AG04450 (cell line): ENCODE measurements at regions not wholly inside any gene's neighbourhood (a gene's known extent, or its start where the extent isn't known, plus 50 kb on each side); places are given as distances from the start of the nearest gene placed in this dataset.

Source experiments
- CTCF ChIA-PET: fragments of 300-600, 350-600 bp; formaldehyde crosslinking; extraction: SDS; loops from one replicate; lab custom pipeline; 2022; ENCODE audit warnings: antibody characterized with exemption, inconsistent platforms; lab: Charles Lee
- POLR2A ChIA-PET: fragments of 350-600 bp; formaldehyde crosslinking; extraction: SDS; loops from one replicate; lab custom pipeline; 2021; ENCODE audit warnings: antibody characterized with exemption, inconsistent platforms; lab: Yijun Ruan, JAX
- DNase-seq: peaks from one replicate; pipeline ENCODE4 v3.0.0-alpha.2; 2011; ENCODE audit warnings: low read depth, low spot score
- H3K27ac ChIP-seq: one replicate; pipeline ENCODE4 v1.5.1; 2012; ENCODE audit warnings: low read depth, low read length, control low read depth
- H3K27me3 ChIP-seq: one replicate; pipeline ENCODE4 v1.6.0; 2012; ENCODE audit warnings: low read length; ENCODE audit not compliant: control insufficient read depth, insufficient read depth
- H3K4me3 ChIP-seq: 2 replicates; pipeline ENCODE4 v1.5.1; 2011; ENCODE audit warnings: mild to moderate bottlenecking, low read depth, low read length, control low read depth
- H3K9me3 ChIP-seq: 2 replicates; pipeline ENCODE4 v1.5.1; 2012; ENCODE audit warnings: low read length; ENCODE audit not compliant: control insufficient read depth, insufficient read depth
- TF ChIP-seq, protein P1 (sequence below): IDR thresholded peaks from 2 replicates; pipeline ENCODE4 v1.5.1; 2011; ENCODE audit warnings: low read depth, low read length, control low read depth, inconsistent platforms

DNA sequence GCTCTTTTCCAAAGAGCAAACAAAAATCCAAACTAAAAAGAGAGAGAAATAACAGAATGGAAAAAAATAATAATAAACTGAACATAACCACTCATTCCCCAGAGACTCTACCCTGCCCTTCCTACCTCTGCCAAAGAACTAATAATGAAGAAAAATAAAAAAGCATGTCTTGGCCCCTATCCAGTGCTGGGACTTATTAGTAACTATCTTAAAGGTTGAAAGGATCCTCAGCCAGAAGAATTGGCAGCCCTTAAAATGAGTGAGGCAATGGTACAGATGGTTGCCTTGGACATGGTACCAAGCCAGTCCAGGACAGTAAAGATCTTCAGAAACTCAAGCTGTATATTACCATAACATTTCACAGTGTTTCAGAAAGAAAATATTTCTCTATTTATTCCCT is 279.3 kb downstream of the HACE1 start:
- POLR2A ChIA-PET, result no interaction called here
- CTCF ChIA-PET, result no interaction called here
- H3K4me3 ChIP-seq, result no peak overlapping the region
- no peak overlapping the region for H3K27ac ChIP-seq
- TF ChIP-seq, protein P1, sequence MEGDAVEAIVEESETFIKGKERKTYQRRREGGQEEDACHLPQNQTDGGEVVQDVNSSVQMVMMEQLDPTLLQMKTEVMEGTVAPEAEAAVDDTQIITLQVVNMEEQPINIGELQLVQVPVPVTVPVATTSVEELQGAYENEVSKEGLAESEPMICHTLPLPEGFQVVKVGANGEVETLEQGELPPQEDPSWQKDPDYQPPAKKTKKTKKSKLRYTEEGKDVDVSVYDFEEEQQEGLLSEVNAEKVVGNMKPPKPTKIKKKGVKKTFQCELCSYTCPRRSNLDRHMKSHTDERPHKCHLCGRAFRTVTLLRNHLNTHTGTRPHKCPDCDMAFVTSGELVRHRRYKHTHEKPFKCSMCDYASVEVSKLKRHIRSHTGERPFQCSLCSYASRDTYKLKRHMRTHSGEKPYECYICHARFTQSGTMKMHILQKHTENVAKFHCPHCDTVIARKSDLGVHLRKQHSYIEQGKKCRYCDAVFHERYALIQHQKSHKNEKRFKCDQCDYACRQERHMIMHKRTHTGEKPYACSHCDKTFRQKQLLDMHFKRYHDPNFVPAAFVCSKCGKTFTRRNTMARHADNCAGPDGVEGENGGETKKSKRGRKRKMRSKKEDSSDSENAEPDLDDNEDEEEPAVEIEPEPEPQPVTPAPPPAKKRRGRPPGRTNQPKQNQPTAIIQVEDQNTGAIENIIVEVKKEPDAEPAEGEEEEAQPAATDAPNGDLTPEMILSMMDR, result no peak
- H3K27me3 ChIP-seq, result no peaks in the 10 kb centered on the region
- no peaks in the 10 kb centered on the region for H3K9me3 ChIP-seq
- DNase-seq, result no peak

DNA sequence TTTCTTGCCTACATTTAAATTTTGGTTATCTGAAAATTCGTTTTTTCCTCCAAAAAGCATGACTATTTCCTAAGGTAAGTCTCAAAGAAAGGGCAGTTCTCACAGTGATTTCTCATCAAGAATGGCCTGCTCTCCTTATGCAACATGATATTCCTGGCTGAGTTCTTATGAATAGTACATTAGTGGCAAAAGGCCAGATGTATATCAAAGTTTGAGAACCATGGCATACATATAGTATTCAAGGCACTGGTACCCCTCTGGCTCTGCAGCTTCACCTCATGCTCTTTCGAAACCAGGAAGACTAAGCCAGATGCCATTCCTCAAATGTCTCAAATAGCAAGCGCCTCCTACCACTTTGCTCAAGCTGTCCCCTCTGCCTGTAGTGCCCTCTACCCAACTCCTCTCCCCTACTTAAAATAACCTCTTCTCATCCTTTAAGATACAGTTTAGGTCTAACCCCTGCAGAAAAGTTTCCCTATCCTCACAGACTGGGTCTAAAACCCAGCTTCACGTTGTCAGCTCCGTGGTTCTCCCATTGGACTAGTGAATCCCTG is 280.3 kb downstream of the HACE1 start:
- CTCF ChIA-PET, result interaction anchor here (1.9 kb wide), 1 partner anchor 53 kb away, joined by 5 read pairs; no protein-coding TSS in a partner anchor
- no peak for DNase-seq
- Histone ChIP-seq H3K9me3 (no peaks in the 10 kb centered on the region), H3K27ac (no peak overlapping the region), H3K4me3 (no peak overlapping the region), H3K27me3 (no peaks in the 10 kb centered on the region)
- TF ChIP-seq, protein P1, result no peak
- POLR2A ChIA-PET, result no interaction called here

DNA sequence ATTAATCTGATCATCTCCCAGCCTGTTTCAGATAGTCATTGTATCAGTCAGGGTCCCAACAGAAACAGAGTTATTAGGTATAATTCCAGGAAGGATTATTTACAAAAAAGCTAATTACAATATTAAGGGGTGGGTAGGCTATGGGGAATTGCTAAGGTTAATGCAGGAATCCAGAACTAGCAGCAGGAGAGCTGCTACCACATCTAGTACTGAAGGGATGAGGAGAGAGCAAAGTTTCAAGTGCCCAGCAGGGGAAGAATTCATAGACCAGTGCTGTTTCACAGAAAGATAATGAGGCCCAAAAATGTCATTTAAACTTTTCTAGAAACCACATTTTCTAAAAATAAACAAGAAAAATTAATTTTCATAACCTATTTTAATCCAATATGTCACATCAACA is 284.2 kb downstream of the HACE1 start:
- no peaks in the 10 kb centered on the region for H3K27me3 ChIP-seq
- no peak overlapping the region for H3K27ac ChIP-seq
- ChIA-PET CTCF (interaction anchor here (1.0 kb wide), 1 partner anchor 49 kb away, joined by 3 read pairs; no protein-coding TSS in a partner anchor), POLR2A (no interaction called here)
- DNase-seq, result no peak
- no peak overlapping the region for H3K4me3 ChIP-seq
- no peaks in the 10 kb centered on the region for H3K9me3 ChIP-seq
- TF ChIP-seq, protein P1, result no peak

DNA sequence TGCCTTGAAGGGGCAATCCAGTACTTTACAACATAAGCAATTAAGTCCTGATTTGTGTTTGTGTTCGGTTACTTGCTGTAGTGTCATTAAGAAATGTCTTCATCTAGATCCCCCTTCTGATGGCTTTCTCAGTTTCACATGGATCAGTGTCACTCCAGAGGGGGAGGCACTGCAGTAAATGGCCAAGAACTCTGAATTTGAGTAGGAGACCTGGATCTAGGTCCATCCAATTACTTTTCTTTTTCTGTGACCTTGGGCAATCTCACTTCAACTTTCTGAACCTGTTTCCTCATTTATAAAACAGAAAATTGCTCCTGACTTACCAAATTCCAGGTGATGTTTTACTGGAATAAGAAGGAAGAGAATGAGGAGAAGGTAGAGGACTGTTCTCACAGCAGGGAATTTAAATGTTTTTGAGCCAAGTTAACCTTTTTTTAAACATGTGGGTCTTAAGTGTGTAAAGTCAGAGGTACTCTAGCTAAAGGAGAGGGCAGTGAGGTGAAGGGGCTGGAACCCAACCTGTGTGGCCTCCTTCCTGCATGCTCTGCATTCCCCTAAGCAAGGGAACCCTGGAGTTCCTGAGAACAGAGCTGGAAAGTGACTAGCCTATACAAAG is 285.5 kb downstream of the HACE1 start:
- no peak overlapping the region for H3K27ac ChIP-seq
- no peaks in the 10 kb centered on the region for H3K27me3 ChIP-seq
- POLR2A ChIA-PET, result no interaction called here
- CTCF ChIA-PET, result no interaction called here
- no peaks in the 10 kb centered on the region for H3K9me3 ChIP-seq
- TF ChIP-seq, protein P1, result no peak
- H3K4me3 ChIP-seq, result no peak overlapping the region
- DNase-seq, result no peak

DNA sequence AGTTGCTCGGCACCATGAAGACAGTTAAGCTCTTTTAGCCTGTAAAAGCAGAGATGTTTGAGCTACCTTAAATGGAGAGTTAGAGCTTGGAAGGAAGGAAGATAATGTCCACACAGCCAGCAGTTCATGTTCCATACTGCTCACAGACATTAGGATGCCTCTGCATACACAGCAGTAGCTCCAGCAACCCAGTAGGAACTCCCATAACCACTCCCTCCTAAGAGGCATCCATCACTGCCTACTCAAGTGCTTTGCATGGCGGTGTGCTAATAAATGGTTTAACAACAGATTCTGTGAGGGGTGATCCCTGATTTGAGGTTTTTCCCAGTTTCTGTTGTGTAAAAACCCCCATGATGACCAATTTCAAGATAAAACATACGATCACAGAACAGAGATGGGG is 286.4 kb downstream of the HACE1 start:
- ChIA-PET POLR2A (no interaction called here), CTCF (no interaction called here)
- TF ChIP-seq, protein P1, result no peak
- no peaks in the 10 kb centered on the region for H3K27me3 ChIP-seq
- H3K9me3 ChIP-seq, result no peaks in the 10 kb centered on the region
- DNase-seq, result no peak
- H3K4me3 ChIP-seq, result no peak overlapping the region
- no peak overlapping the region for H3K27ac ChIP-seq
